CD4-positive, alpha-beta T cell treated with Interleukin-2 at 100 ng/mL for 4 hours (primary cell): ENCODE measurements at regions not wholly inside any gene's neighbourhood (a gene's known extent, or its start where the extent isn't known, plus 50 kb on each side); places are given as distances from the start of the nearest gene placed in this dataset.
"Not testable (repeated sequence)": the region's sequence is repeated elsewhere in the genome, so short reads cannot be mapped to it uniquely, and the experiment has no call there.

Experiments used
- DNase-seq: peaks from one replicate; pipeline ENCODE4 v3.0.0-alpha.2; 2020; ENCODE audit warnings: low spot score

DNA sequence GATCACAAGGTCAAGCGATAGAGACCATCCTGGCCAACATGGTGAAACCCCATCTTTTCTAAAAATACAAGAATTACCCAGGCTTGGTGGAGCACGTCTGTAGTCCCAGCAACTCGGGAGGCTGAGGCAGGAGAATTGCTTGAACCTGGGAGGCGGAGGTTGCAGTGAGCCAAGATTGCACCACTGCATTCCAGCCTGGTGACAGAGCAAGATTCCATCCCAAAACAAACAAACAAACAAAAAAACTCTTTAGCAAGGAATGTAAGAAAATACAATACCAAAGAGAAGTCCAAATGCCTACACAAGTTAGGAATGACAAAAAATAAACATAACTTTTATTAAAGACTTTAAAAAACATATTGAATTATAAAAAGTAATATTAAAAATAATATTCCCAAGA is 462.3 kb downstream of the C12orf50 start:
- not testable (repeated sequence) for DNase-seq

DNA sequence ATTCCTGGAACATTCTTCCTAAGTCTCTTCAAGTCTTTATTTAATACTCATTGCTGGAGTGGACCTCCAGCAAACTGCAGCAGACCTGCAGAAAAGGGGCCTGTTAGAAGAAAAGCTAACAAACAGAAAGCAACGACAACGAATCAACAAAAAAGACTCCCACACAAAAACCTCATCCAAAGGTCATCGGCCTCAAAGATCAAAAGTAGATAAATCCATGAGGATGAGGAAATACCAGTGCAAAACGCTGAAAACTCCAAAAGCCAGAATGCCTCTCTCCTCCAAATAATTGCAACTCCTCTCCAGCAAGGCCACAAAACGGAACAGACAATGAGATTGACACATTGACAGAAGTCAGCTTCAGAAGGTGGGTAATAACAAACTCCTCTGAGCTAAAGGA is 472.2 kb downstream of the C12orf50 start:
- DNase-seq: no peak

- DNase-seq: not testable (repeated sequence)
These were observed 498.0 kb downstream of the C12orf50 start for GRCh38 chr12:87531213-87531612.

DNA sequence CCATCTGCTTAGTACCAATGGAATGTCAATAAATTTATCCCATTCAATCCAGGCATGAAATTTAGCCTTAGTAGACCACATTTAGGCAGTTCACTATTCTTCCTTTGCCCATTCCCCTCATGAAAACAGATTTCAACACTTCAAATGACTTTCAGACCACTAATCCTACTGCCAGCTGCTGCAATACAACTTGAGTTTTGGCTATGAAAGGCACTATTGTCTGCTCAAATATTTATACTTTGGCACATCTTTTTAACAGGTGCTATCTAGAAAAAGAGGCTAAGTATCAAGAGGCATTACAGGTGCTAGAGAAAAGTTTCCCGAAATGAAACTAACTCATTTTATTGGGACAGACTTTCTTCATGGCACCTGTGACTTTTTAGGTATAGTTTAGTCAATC is 499.8 kb downstream of the C12orf50 start:
- no peak for DNase-seq

DNA sequence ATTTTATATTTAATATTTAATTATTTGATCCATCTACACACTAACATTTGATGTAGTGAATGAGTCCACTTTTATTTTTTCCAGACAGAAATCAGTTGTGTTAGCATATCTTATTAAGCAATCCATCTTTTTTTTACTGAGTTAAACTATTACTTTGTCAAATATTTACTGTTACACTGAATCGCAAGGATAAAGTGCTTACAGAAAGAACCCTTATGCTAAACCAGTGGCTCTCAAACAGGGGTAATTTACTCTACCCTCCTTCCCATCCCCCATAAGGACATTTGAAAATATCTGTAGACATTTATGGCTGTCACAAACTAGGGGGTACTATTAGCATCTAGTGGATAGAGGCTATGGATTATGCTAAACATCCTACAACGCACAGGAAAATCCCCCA is 508.2 kb downstream of the C12orf50 start:
- no peak for DNase-seq

DNA sequence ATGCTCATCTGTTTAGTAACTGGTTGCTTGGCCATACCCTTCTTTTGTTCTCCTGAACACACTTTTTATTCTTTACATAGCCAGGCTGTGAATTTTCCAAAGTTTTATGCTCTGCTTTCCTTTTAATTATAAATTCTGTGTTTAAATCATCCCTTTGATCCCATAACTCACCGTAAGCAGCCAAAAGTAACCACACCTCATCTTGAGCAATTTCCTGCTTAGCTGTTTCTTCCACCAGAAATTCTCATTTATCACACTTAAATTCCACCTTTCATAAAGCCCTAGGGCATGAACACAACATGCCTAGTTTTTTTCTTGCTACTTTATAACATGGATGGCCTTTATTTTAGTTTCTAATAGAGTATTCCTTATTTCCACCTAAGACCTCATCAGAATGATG is 510.7 kb downstream of the C12orf50 start:
- no peak for DNase-seq

DNA sequence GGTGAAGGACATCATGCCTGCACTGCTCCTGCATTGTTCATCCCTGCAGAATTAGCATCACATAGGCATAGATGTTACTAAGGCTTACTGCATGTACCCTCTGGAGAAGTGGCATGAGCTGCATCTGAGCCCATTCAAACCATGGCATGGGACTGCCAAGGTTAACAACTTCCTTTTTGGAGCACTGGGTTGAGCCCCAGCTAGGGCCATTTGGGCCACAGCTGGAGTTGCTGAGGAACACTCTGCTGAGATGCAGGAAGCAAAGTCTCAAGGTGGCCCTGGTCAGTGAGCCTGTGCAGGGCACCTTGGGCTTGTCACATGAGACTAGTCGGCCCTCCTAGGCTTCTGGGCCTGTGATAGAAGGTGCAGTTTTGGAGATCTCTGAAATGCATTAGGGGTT is 511.2 kb downstream of the C12orf50 start:
- DNase-seq: no peak

DNA sequence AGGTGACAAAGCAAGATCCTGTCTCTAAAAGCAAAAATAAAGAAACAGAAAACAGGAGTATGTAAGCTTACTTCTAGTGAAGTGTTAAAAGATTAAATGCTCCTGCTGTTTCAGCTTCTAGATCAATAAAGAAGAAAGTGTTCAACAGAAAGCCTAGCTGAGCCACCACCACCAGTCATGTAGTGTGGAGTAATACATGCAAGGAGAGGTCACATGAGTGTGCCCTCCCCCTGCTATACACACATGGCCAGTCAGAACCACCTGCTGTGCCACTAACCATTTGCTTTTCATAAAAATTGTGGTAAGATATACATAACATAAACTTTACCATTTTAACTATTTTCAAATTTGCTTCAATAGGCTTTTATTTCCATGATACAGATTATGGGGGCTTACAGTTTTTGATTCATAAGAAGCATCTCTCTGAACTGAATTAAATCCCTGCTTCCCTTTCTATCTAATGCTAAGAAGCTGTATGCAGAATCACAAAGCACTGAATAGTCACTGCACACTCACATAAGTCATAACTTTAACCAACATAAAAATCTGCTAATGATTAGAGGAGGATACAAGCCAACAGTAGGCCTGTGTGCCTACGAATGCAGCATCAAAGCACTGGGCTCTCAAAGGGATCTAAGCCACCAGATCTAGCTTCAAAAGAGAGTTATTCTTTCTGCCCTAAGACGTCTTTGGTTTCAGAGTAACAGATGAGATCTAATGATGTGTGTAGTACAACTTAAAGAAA is 515.5 kb downstream of the C12orf50 start:
- no peak for DNase-seq

GRCh38 chr12:87511371-87511770 is 517.8 kb downstream of the C12orf50 start:
- DNase-seq: no peak

GRCh38 chr12:87509237-87509820 is 519.9 kb downstream of the C12orf50 start:
- no peak for DNase-seq

GRCh38 chr12:87491598-87491997 is 537.6 kb downstream of the C12orf50 start:
- DNase-seq: no peak

GRCh38 chr12:87491089-87491488 is 538.1 kb downstream of the C12orf50 start:
- no peak for DNase-seq

GRCh38 chr12:87469295-87469694 is 559.9 kb downstream of the C12orf50 start:
- no peak for DNase-seq

- no peak for DNase-seq
These were observed 561.3 kb downstream of the C12orf50 start for GRCh38 chr12:87467936-87468335.

- no peak for DNase-seq
These were observed 564.6 kb downstream of the C12orf50 start for GRCh38 chr12:87464565-87464964.

- DNase-seq: no peak
These were observed 585.2 kb downstream of the C12orf50 start for GRCh38 chr12:87444039-87444438.

- DNase-seq: no peak
These were observed 587.7 kb downstream of the C12orf50 start for GRCh38 chr12:87441511-87441910.

DNA sequence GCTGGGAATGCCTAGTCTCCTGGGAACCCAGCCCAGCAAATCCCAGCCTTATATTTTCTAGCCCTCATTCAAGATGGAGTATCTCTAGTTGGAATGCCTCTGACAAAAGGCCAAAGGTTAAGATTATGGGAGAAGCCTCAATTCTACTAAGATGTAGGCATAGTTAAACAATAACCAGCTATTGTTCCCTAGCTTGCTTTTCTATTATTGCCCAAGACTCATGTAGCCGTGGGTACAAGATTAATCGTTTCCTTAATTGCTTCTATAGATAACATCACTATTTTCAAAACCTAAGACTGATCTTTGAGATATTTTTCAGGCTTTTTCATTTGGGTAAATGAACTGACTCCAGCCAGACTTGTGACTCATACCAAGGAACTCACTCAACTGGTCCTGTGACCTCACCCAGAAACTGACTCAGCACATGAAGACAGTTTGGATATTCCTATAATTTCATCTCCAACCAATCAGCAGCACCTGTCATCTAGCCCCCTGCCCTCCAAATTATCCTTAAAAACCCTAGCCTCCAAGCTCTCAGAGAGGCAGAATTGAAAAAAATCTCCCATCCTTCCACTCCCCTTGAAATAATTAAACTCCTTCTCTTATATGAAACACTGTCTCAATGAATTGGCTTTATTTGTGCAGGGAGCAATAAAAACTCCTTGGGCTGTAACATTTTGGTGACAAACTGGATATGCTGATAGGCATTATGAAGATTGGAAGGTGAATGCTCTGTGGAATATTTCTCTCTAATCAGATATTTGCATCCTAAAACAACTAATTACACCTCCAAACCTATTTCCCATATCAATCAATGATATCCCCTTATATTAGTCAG is 589.0 kb downstream of the C12orf50 start:
- no peak for DNase-seq

- DNase-seq: no peak
These were observed 598.8 kb downstream of the C12orf50 start for GRCh38 chr12:87430444-87430843.

DNA sequence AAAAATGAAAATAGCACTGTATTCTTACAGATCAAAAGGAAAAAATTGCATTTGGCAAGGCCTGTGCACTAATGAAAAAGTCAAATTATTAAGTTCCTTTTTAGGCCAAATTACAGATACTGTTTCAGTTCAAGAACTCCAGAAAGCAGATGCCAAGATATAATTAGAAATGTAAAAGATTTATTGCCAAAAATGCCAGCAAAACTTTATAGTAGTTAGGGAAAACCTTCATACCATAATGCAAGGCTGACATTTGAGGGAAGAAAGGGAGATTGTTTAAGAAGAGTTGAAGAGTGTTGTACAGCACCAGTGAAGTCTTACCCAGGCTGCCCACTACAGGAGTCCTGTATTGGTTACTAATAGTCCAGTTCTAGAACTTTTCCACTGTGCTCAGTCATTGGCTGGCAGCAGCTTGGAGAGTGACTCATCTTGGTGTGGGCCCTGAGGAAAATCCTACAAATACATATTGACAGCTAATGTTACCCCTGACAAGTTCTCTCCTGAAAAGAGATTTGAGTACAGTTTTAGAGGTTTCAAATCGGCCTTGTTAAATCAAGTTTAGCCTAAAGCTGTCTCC is 600.4 kb downstream of the C12orf50 start:
- DNase-seq: no peak

GRCh38 chr12:87427770-87428169 is 601.4 kb downstream of the C12orf50 start:
- no peak for DNase-seq

GRCh38 chr12:87425942-87426554 is 603.2 kb downstream of the C12orf50 start:
- no peak for DNase-seq
